Transverse colon (tissue), 4 donors: ENCODE measurements at regions not wholly inside any gene's neighbourhood (a gene's known extent, or its start where the extent isn't known, plus 50 kb on each side); places are given as distances from the start of the nearest gene placed in this dataset.

Experiments
- DNase-seq: peaks from one replicate; pipeline ENCODE4 v3.0.0-alpha.2; 2019
- H3K27ac ChIP-seq, 4 donors: fragments of 200-600 bp; sonication (generic); 2 replicates each; pipeline ENCODE4 v1.5.1; 2016 to 2018; ENCODE audit warnings: inconsistent platforms in 4 of 4
- H3K27me3 ChIP-seq: fragments of 200-600 bp; sonication (generic); 2 replicates; pipeline ENCODE4 v1.5.1; 2017; ENCODE audit warnings: inconsistent platforms
- H3K36me3 ChIP-seq, 4 donors: fragments of 200-600 bp; sonication (generic); 2 replicates each; pipeline ENCODE4 v1.5.1; 2017 to 2019; ENCODE audit warnings: inconsistent platforms in 4 of 4
- H3K4me1 ChIP-seq, 4 donors: fragments of 200-600 bp; sonication (generic); 2 replicates each; pipeline ENCODE4 v1.5.1; 2017 to 2020; ENCODE audit warnings: inconsistent platforms in 4 of 4
- H3K4me3 ChIP-seq, 4 donors: fragments of 200-600 bp; sonication (generic); 1 replicate in 1 of 4; 2 replicates in 3 of 4; pipeline versions ENCODE4 v1.5.1 to v1.6.1; 2017 to 2019; ENCODE audit warnings: inconsistent platforms in 4 of 4
- H3K9me3 ChIP-seq, 2 donors: fragments of 200-600 bp; sonication (generic); 2 replicates each; pipeline ENCODE4 v1.5.1; 2017 to 2019; ENCODE audit warnings: inconsistent platforms in 2 of 2
- CTCF ChIP-seq, 5 experiments: fragments of 200-600 bp in 3 of 5; fragments of 450-650 bp in 2 of 5; sonication (generic) in 3 of 5; IDR thresholded peaks; 1 replicate in 2 of 5; 2 replicates in 3 of 5; pipeline ENCODE4 v1.5.1; 2016 to 2017; ENCODE audit warnings: antibody characterized with exemption in 5 of 5, inconsistent platforms in 3 of 5, mild to moderate bottlenecking in 2 of 5, moderate library complexity in 1 of 5
- EP300 ChIP-seq: sonication (generic); formaldehyde crosslinking; IDR thresholded peaks from one replicate; pipeline ENCODE4 v1.6.1; 2017; ENCODE audit warnings: antibody characterized with exemption, low read depth
- POLR2A ChIP-seq: fragments of 450-650 bp; IDR thresholded peaks from one replicate; pipeline ENCODE4 v1.6.1; 2016; ENCODE audit warnings: antibody characterized with exemption, mild to moderate bottlenecking, moderate library complexity
- POLR2AphosphoS5 ChIP-seq, 3 donors: sonication (generic); formaldehyde crosslinking; IDR thresholded peaks; one replicate each; pipeline ENCODE4 v1.6.1; 2016; ENCODE audit warnings: antibody characterized with exemption in 3 of 3
- WGBS, 2 donors: methylation state at CpG; one replicate each; pipeline ENCODE4 v1.1.5; 2018; ENCODE audit warnings: low coverage in 1 of 2; 5-methylcytosine and 5-hydroxymethylcytosine counted together
- in situ Hi-C, 4 donors: fragments of 200-750 bp; cut with MboI; loops; one replicate each; pipeline versions ENCODE4 v1.15.0 to v1.15.1; 2017; ENCODE audit warnings: low sequenced_read_pairs in 3 of 4, low pct_ligation_motif_present in 1 of 4, low pct_unique_long_range_greater_than_20kb in 1 of 4
- intact Hi-C: fragments of 100-400 bp; cut with DNase I; formaldehyde crosslinking; loops from one replicate; pipeline ENCODE4 v1.15.1; 2023; ENCODE audit warnings: low total_unique reads

GRCh38 chr12:42683266-42683665 is 93.7 kb upstream of the PRICKLE1 start:
- intact Hi-C loops (no loop called here), in situ Hi-C loops (no loop called here)
- WGBS, 2 donors = 74 to 80% methylated on average over 1 of the region's 1 CpG
- Histone ChIP-seq H3K36me3 (no peaks in the 10 kb centered on the region), H3K27ac (no peak overlapping the region), H3K4me3 (no peak overlapping the region), H3K9me3 (no peaks in the 10 kb centered on the region), H3K4me1 (no peaks in the 10 kb centered on the region), H3K27me3 (no peaks in the 10 kb centered on the region)
- TF ChIP-seq POLR2AphosphoS5 (IDR thresholded peaks at IDR 0.05) (no peak), POLR2A (no peak), EP300 (no peak), CTCF (IDR thresholded peaks at IDR 0.05) (no peak)
- no peak for DNase-seq

- intact Hi-C loops (no loop called here), in situ Hi-C loops (no loop called here)
- TF ChIP-seq POLR2AphosphoS5 (IDR thresholded peaks at IDR 0.05) = no peak
- TF ChIP-seq CTCF (IDR thresholded peaks at IDR 0.05) = no peak
- no peak for TF ChIP-seq EP300
- TF ChIP-seq POLR2A = no peak
- Histone ChIP-seq H3K4me1 (no peaks in the 10 kb centered on the region), H3K27me3 (no peaks in the 10 kb centered on the region), H3K36me3 (no peaks in the 10 kb centered on the region), H3K4me3 (no peak overlapping the region), H3K27ac (no peak overlapping the region), H3K9me3 (no peaks in the 10 kb centered on the region)
- DNase-seq = no peak
- WGBS, 2 donors = 69 to 71% methylated on average over 3 to 4 of the region's 4 CpGs
Measured at GRCh38 chr12:42679466-42679865, 89.9 kb upstream of the PRICKLE1 start.

- TF ChIP-seq POLR2A = no peak
- no peak for TF ChIP-seq POLR2AphosphoS5 (IDR thresholded peaks at IDR 0.05)
- TF ChIP-seq CTCF (IDR thresholded peaks at IDR 0.05) = no peak
- TF ChIP-seq EP300 = no peak
- Histone ChIP-seq H3K27me3 (no peaks in the 10 kb centered on the region), H3K4me1 (no peaks in the 10 kb centered on the region), H3K4me3 (no peak overlapping the region), H3K9me3 (no peaks in the 10 kb centered on the region), H3K27ac (no peak overlapping the region), H3K36me3 (no peaks in the 10 kb centered on the region)
- in situ Hi-C loops = no loop called here
- DNase-seq = no peak
- WGBS, 2 donors = 65 to 75% methylated on average over 2 of the region's 2 CpGs
- intact Hi-C loops = no loop called here
Measured at GRCh38 chr12:42677461-42677860, 87.9 kb upstream of the PRICKLE1 start.

GRCh38 chr12:42673535-42673934 is 84.0 kb upstream of the PRICKLE1 start:
- H3K27me3 ChIP-seq = no peaks in the 10 kb centered on the region
- no peak for DNase-seq
- no peak for TF ChIP-seq CTCF (IDR thresholded peaks at IDR 0.05)
- no peak for TF ChIP-seq POLR2AphosphoS5 (IDR thresholded peaks at IDR 0.05)
- no peak for TF ChIP-seq EP300
- no peak for TF ChIP-seq POLR2A
- H3K27ac ChIP-seq = no peak overlapping the region
- intact Hi-C loops (no loop called here), in situ Hi-C loops (no loop called here)
- H3K4me1 ChIP-seq = no peaks in the 10 kb centered on the region
- no peak overlapping the region for H3K4me3 ChIP-seq
- 71 to 78% methylated on average over 3 of the region's 3 CpGs for WGBS, 2 donors
- H3K36me3 ChIP-seq = no peaks in the 10 kb centered on the region
- H3K9me3 ChIP-seq = no peaks in the 10 kb centered on the region
